ENCODE measurements at regions not wholly inside any gene's neighbourhood (a gene's known extent, or its start where the extent isn't known, plus 50 kb on each side); places are given as distances from the start of the nearest gene placed in this dataset.

- DNase-seq (ENCODE audit: low read depth in 2 of 2) = no peak
These were observed 154.9 kb upstream of the KL start for GRCh38 chr13:32861304-32861703.

GRCh38 chr13:32863596-32863995 is 152.6 kb upstream of the KL start:
- no peak for DNase-seq (ENCODE audit: low read depth in 2 of 2)

GRCh38 chr13:32866921-32867320 is 149.3 kb upstream of the KL start:
- DNase-seq (ENCODE audit: low read depth in 2 of 2) = no peak

GRCh38 chr13:32877491-32877890 is 138.7 kb upstream of the KL start:
- DNase-seq (ENCODE audit: low read depth in 2 of 2) = no peak

GRCh38 chr13:32878163-32878562 is 138.1 kb upstream of the KL start:
- DNase-seq (ENCODE audit: low read depth in 2 of 2) = no peak

GRCh38 chr13:32880636-32881035 is 135.6 kb upstream of the KL start:
- no peak for DNase-seq (ENCODE audit: low read depth in 2 of 2)

- DNase-seq (ENCODE audit: low read depth in 2 of 2) = no peak
These were observed 135.0 kb upstream of the KL start for GRCh38 chr13:32881074-32881776.

GRCh38 chr13:32881777-32882145 is 134.5 kb upstream of the KL start:
- no peak for DNase-seq (ENCODE audit: low read depth in 2 of 2)

GRCh38 chr13:32882691-32883090 is 133.5 kb upstream of the KL start:
- no peak for DNase-seq (ENCODE audit: low read depth in 2 of 2)

- no peak for DNase-seq (ENCODE audit: low read depth in 2 of 2)
These were observed 132.7 kb upstream of the KL start for GRCh38 chr13:32883474-32883873.

- no peak for DNase-seq (ENCODE audit: low read depth in 2 of 2)
These were observed 128.6 kb upstream of the KL start for GRCh38 chr13:32887617-32888016.

- DNase-seq (ENCODE audit: low read depth in 2 of 2) = no peak
These were observed 126.1 kb upstream of the KL start for GRCh38 chr13:32889986-32890565.

GRCh38 chr13:32893176-32893575 is 123.0 kb upstream of the KL start:
- DNase-seq (ENCODE audit: low read depth in 2 of 2) = no peak

GRCh38 chr13:32894589-32895001 is 121.6 kb upstream of the KL start:
- no peak for DNase-seq (ENCODE audit: low read depth in 2 of 2)

- DNase-seq (ENCODE audit: low read depth in 2 of 2) = no peak
These were observed 120.9 kb upstream of the KL start for GRCh38 chr13:32895296-32895695.

GRCh38 chr13:32897296-32897695 is 118.9 kb upstream of the KL start:
- no peak for DNase-seq (ENCODE audit: low read depth in 2 of 2)

GRCh38 chr13:32902029-32902780 is 114.0 kb upstream of the KL start:
- no peak for DNase-seq (ENCODE audit: low read depth in 2 of 2)

- no peak for DNase-seq (ENCODE audit: low read depth in 2 of 2)
These were observed 113.3 kb upstream of the KL start for GRCh38 chr13:32902874-32903273.

GRCh38 chr13:32903720-32904119 is 112.5 kb upstream of the KL start:
- no peak for DNase-seq (ENCODE audit: low read depth in 2 of 2)

- no peak for DNase-seq (ENCODE audit: low read depth in 2 of 2)
These were observed 112.0 kb upstream of the KL start for GRCh38 chr13:32904266-32904665.

- DNase-seq (ENCODE audit: low read depth in 2 of 2) = peak in 1 of 2 experiments; percentile 10
These were observed 111.0 kb upstream of the KL start for GRCh38 chr13:32905063-32905863.

- DNase-seq (ENCODE audit: low read depth in 2 of 2) = no peak
These were observed 110.4 kb upstream of the KL start for GRCh38 chr13:32905864-32906180.
